ENCODE measurements at regions not wholly inside any gene's neighbourhood (a gene's known extent, or its start where the extent isn't known, plus 50 kb on each side); places are given as distances from the start of the nearest gene placed in this dataset.

DNA sequence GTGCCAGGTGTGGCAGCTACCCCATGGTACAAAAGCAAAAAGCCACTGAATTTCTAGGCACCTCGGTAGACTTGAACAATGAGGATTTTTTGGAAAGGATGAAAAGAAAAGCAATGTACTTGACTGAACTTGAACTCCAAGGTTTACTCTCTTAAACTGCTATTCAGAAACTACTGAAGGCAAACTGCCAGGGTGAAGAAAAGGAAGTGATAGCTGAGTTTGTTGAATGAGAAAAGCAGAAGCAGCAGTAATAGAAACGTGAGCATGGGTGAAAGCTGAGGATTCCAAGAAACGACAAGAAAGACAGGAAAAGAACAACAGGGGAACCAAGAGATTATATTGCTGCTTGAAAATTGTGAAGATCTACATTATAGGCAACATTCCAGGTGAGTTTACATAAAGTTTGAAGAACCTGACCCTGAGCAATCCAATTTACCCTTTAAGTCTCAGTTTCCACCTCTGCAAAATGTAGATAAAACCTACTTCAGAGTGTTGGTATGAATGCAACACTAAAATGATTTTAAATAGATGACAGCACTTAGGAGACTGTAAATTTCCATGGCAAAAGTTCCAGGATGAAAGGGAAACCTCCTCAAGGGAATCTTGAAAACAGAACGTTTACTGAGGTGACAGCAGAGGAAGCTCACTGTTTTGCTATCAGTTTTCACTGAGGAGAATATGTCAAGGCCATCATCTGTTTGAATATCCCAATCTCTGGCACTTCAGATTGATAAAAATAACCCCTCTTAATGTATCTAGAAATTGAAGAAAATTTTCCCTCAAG is 245.8 kb downstream of the SPATA31D1 start:
- intact Hi-C loops (cut with DNase I; ENCODE audit: low total_unique reads): no loop called here
- peaks cover 18 to 36% of the 10 kb centered on the region in 2 donors for H3K9me3 ChIP-seq

DNA sequence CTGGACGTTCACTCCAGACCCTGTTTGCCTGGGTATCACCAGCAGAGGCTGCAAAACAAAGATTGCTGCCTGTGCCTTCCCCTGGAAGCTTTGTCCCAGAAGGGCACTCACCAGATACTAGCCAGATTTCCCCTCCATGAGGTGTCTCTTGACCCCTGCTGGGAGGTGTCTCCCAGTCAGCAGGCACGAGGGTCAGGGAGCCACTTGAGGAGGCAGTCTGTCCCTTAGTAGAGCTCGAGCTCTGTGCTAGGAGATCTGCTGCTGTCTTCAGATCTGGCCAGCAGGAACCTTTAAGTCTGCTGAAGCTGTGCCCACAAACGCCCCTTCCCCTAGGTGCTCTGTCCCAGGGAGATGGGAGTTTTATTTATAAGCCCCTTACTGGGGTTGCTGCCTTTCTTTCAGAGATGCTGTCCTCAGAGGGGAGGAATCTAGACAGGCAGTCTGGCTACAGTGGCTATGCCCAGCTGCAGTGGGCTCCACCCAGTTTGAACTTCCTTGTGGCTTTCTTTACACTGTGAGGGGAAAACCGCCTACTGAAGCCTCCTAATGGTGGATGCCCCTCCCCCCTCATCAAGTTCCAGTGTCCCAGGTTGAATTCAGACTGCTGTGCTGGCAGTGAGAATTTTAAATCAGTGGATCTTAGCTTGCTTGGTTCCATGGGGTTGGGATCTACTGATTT is 253.9 kb downstream of the SPATA31D1 start:
- no peaks in the 10 kb centered on the region for H3K27me3 ChIP-seq
- peaks cover 13 to 32% of the 10 kb centered on the region in 2 donors for H3K9me3 ChIP-seq
- no peak for DNase-seq (ENCODE audit: low spot score in 2 of 2)
- H3K4me3 ChIP-seq: no peak overlapping the region
- no peaks in the 10 kb centered on the region for H3K36me3 ChIP-seq
- no peak overlapping the region for H3K27ac ChIP-seq
- no peak for TF ChIP-seq POLR2AphosphoS5 (IDR thresholded peaks at IDR 0.05)
- TF ChIP-seq, protein P1, sequence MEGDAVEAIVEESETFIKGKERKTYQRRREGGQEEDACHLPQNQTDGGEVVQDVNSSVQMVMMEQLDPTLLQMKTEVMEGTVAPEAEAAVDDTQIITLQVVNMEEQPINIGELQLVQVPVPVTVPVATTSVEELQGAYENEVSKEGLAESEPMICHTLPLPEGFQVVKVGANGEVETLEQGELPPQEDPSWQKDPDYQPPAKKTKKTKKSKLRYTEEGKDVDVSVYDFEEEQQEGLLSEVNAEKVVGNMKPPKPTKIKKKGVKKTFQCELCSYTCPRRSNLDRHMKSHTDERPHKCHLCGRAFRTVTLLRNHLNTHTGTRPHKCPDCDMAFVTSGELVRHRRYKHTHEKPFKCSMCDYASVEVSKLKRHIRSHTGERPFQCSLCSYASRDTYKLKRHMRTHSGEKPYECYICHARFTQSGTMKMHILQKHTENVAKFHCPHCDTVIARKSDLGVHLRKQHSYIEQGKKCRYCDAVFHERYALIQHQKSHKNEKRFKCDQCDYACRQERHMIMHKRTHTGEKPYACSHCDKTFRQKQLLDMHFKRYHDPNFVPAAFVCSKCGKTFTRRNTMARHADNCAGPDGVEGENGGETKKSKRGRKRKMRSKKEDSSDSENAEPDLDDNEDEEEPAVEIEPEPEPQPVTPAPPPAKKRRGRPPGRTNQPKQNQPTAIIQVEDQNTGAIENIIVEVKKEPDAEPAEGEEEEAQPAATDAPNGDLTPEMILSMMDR (IDR thresholded peaks at IDR 0.05): no peak
- H3K4me1 ChIP-seq: no peaks in the 10 kb centered on the region
- intact Hi-C loops (cut with DNase I; ENCODE audit: low total_unique reads): no loop called here

More for the DNA sequence above, 245.8 kb downstream of the SPATA31D1 start:
- no peaks in the 10 kb centered on the region for H3K4me1 ChIP-seq
- H3K27me3 ChIP-seq: no peaks in the 10 kb centered on the region
- DNase-seq (ENCODE audit: low spot score in 2 of 2): no peak
- H3K36me3 ChIP-seq: no peaks in the 10 kb centered on the region
- no peak overlapping the region for H3K27ac ChIP-seq
- H3K4me3 ChIP-seq: no peak overlapping the region
- TF ChIP-seq POLR2AphosphoS5 (IDR thresholded peaks at IDR 0.05): no peak
- TF ChIP-seq, protein P1 (IDR thresholded peaks at IDR 0.05): no peak
- no peak for TF ChIP-seq POLR2A (IDR thresholded peaks at IDR 0.05)

DNA sequence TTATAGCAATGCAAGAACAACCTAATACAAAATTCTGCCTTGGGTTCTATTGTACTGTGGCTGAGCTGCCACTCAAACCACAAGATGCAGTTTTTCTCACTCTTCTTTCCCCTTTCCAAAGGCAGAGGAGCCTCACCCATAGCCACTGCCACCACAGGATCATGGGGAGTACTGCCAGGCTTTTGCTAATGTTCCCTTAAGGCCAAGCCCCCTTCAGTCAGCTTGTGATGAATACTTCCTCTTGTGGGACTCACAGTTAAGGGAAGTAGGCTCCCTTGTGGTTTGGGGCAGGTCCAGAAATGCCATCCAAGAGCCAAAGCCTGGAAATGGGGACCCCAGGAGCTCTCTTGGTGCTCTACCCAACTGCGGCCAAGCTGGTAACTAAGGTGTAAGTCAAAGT is 258.7 kb downstream of the SPATA31D1 start:
- peaks cover 3 to 6% of the 10 kb centered on the region in 2 donors for H3K9me3 ChIP-seq
- no peaks in the 10 kb centered on the region for H3K27me3 ChIP-seq
- TF ChIP-seq POLR2AphosphoS5 (IDR thresholded peaks at IDR 0.05) (no peak), POLR2A (IDR thresholded peaks at IDR 0.05) (no peak)
- TF ChIP-seq, protein P1 (IDR thresholded peaks at IDR 0.05): no peak
- H3K27ac ChIP-seq: no peak overlapping the region
- H3K4me1 ChIP-seq: no peaks in the 10 kb centered on the region
- H3K4me3 ChIP-seq: no peak overlapping the region
- intact Hi-C loops (cut with DNase I; ENCODE audit: low total_unique reads): no loop called here
- H3K36me3 ChIP-seq: no peaks in the 10 kb centered on the region
- no peak for DNase-seq (ENCODE audit: low spot score in 2 of 2)

DNA sequence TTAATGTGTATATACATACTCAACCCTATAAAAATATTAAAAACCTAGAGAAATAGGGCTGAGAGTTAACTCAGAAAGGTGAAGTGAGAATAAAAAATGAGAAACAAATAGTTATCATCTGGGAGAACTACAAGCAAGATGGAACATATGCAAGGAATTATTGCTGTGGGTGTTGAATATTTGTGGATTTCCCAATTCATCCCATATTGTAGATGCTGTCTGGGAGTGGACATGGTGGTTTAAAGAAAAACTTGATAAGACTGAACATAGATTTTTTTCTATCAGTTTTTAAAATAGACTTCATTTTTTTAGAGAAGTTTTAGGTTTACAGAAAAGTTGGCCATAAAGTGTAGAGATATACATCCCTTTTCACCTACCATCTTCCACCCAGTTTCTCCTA is 263.5 kb downstream of the SPATA31D1 start:
- Histone ChIP-seq H3K4me1 (no peaks in the 10 kb centered on the region), H3K36me3 (no peaks in the 10 kb centered on the region), H3K9me3 (no peaks in the 10 kb centered on the region), H3K4me3 (no peak overlapping the region), H3K27me3 (no peaks in the 10 kb centered on the region), H3K27ac (no peak overlapping the region)
- DNase-seq (ENCODE audit: low spot score in 2 of 2): no peak
- intact Hi-C loops (cut with DNase I; ENCODE audit: low total_unique reads): no loop called here
- TF ChIP-seq POLR2AphosphoS5 (IDR thresholded peaks at IDR 0.05) (no peak), POLR2A (IDR thresholded peaks at IDR 0.05) (no peak)
- TF ChIP-seq, protein P1 (IDR thresholded peaks at IDR 0.05): no peak

All from breast epithelium (tissue), 4 donors.